HG03460 (cell line): ENCODE measurements at regions not wholly inside any gene's neighbourhood (a gene's known extent, or its start where the extent isn't known, plus 50 kb on each side); places are given as distances from the start of the nearest gene placed in this dataset.
A peak's percentile ranks its signal among the peaks of the same experiment; 100 is the strongest.
"Not testable (repeated sequence)": the region's sequence is repeated elsewhere in the genome, so short reads cannot be mapped to it uniquely, and the experiment has no call there.

Source experiments
- ATAC-seq: cut with Tn5 transposase; IDR thresholded peaks from one replicate; pipeline ENCODE4 v1.9.1; 2021; ENCODE audit not compliant: unreplicated experiment

DNA sequence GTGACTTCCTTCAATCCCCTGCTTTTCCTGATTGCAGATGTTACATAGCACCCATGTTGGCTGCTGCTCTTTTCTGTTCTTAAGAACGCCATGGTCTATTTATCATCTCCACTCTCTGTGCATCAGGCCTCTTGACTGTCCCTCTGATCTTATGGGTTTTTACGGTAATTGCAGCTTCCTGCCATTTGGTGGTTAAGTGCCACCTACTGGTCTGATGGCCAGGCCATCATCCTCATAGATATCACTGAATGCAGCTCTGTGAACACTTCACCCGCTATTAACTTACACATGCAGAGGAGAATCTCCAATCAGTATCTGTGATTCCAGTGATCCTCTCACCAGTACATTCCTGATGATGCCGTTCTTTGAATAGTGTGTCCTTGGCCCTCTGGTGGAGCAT lies 382.4 kb downstream of the TRAM1L1 start:
- ATAC-seq, result no peak

- no peak for ATAC-seq
Observed at GRCh38 chr4:116688536-116688935, 396.8 kb downstream of the TRAM1L1 start.

GRCh38 chr4:116668190-116668589 lies 417.2 kb downstream of the TRAM1L1 start:
- ATAC-seq, result no peak

GRCh38 chr4:116665716-116666115 lies 419.7 kb downstream of the TRAM1L1 start:
- no peak for ATAC-seq

DNA sequence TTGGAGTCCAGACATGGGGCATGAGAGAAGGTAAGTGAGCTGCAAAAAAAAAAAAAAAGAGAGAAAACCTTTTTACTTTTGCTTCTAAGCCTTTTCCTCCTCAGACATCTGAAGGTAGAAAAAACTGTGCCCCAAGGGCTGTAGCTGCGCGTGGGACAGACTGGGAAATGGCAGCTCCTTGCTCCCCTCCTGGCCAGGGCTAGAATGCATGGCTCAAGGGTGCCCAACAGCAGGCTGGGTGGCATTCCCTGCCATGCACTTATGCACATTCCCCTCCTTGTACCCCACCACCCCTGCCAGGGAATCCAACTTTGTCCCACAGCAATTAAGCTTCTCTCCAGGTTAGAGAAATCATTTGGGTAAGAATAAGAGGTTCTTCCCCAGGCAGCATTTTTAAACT lies 421.2 kb downstream of the TRAM1L1 start:
- no peak for ATAC-seq

DNA sequence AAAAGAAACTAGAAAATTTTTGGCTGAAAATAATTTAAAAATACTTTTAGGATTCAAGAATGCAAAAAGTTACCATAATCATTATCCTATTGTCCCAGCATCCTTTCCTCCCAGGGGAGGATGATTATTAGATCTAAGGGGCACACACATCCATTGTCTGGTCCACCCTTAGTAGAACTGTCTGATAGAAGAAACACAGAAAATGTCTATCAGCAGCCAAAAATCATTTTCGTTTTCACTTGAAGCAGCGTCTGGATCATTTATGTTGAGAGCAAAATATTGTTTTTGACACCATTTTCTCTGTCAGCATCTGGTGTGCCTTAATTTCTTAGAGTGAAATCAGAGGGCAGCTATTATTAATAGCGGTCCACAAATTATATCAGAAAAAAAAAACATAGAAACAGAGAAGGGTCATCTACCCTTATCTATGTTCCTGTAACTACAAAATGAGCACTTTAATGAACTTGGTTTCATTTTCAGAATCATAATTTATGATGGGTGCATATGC lies 446.3 kb downstream of the TRAM1L1 start:
- no peak for ATAC-seq

GRCh38 chr4:116638592-116638991 lies 446.8 kb downstream of the TRAM1L1 start:
- no peak for ATAC-seq

DNA sequence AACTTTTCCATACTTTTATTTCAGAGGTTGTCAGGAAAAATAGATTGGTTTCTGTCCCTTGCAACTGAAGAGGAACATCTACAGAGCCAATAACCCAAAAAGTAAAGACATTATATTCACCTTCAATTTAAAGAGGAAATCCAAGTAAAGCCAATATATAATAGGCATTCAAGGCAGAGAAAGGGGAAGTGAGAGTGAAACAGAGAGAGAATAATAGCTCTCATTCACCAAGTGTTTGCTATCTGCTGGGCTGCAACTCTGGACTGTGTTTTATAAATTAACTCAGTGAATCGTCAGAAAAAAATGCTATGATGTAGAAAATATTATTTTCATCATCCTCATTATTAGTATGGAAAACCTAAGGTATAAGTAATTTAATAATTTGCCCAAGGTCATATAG lies 448.5 kb downstream of the TRAM1L1 start:
- peak; percentile 95 for ATAC-seq

GRCh38 chr4:116632269-116632668 lies 453.1 kb downstream of the TRAM1L1 start:
- no peak for ATAC-seq

- ATAC-seq, result no peak
Observed at GRCh38 chr4:116628598-116628997, 456.8 kb downstream of the TRAM1L1 start.

DNA sequence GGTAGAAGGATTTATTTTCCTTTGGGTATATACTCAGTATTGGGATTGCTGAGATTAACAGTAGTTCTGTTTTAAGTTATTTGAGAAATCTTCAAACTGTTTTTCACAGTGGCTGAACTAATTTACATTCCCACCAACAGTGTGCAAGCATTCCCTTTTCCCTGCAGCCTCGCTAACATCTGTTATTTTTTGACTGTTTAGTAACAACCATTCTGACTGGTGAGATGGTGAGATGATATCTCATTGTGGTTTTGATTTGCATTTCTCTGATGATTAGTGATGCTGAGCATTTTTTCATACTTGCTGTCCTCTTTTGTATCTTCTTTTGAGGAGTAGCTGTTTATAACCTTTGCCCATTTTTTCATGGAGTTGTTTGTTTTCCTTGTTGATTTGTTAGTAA lies 457.8 kb downstream of the TRAM1L1 start:
- no peak for ATAC-seq

- not testable (repeated sequence) for ATAC-seq
Observed at GRCh38 chr4:116619508-116619907, 465.9 kb downstream of the TRAM1L1 start.

DNA sequence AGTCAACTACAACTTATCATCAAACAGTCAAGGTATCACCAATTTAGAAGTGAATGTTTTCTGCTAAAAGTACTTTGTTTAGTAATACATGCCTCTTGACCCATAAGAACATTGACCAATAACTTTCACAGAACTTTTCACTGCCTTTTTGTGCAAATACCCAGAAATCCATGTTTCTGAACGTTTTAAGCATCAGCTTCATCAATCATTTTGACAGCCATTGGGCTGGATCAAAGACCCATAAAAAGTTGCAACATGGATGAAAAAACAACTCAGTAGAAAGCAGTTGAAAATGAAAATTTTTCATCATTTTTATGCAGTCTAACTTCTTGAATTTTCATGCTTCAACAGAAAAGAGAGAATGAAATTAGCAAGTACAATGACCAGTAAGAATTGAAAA lies 466.7 kb downstream of the TRAM1L1 start:
- ATAC-seq, result no peak

DNA sequence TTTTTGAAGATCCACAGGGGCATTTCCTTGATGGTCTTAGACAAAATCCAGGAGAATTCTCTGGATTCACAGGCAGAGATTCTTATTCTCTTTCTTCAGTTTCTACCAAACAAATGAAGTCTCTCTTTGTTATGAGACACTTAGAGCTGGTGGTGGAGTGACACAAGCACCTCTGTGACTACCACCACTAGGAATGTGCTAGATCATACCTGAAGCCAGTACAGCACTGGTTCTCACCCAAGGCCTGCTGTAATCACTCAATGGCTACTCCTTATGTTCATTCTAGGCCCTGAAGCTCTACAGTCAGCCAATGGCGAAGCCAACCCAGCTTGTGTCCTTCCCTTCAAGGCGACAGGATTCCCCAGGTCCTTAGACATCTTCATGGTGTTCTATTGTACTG lies 482.3 kb downstream of the TRAM1L1 start:
- no peak for ATAC-seq

GRCh38 chr4:116599859-116600258 lies 485.5 kb downstream of the TRAM1L1 start:
- no peak for ATAC-seq

DNA sequence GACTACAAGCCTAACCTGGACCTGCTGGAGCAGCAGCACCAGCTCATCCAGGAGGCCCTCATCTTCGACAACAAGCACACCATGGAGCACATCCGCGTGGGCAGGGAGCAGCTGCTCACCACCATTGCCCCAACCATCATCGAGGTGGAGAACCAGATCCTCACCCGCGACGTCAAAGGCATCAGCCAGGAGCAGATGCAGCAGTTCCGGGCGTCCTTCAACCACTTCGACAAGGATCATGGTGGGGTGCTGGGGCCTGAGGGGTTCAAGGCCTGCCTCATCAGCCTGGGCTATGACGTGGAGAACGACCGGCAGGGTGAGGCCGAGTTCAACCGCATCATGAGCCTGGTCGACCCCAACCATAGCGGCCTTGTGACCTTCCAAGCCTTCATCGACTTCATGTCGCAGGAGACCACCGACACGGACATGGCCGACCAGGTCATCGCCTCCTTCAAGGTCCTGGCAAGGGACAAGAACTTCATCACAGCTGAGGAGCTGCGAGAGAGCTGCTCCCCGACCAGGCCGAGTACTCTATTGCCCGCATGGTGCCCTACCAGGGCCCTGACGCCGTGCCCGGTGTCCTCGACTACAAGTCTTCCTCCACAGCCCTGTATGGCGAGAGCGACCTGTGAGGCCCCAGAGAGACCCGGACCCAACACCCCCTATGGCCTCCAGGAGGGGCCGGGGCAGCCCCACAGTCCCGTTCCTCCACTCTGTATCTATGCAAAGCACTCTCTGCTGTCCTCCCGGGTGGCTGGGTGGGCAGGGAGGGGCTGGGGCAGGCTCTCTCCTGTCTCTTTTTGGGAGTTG lies 486.2 kb downstream of the TRAM1L1 start:
- ATAC-seq, result no peak

DNA sequence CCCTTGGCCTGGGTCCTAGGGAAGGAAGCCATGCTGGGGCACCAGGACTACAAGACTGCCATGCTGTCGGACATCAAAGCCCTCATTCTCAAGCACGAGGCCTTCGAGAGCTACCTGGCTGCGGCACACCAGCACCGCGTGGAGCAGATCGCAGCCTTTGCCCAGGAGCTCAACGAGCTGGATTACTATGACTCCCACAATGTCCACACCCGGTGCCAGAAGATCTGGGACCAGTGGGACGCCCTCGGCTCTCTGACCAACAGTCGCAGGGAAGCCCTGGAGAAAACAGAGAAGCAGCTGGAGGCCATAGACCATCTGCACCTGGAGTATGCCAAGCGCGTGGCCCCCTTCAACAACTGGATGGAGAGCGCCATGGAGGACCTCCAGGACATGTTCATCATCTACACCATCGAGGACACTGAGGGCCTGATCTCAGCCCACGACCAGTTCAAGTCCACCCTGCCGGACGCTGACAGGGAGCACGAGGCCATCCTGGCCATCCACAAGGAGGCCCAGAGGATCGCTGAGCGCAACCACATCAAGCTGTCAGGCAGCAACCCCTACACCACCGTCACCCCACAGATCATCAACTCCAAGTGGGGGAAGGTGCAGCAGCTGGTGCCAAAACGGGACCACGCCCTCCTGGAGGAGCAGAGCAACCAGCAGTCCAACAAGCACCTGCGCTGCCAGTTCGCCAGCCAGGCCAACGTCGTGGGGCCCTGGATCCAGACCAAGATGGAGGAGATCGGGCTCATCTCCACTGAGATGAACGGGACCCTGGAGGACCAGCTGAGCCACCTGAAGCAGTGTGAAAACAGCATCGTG lies 487.0 kb downstream of the TRAM1L1 start:
- ATAC-seq, result no peak

DNA sequence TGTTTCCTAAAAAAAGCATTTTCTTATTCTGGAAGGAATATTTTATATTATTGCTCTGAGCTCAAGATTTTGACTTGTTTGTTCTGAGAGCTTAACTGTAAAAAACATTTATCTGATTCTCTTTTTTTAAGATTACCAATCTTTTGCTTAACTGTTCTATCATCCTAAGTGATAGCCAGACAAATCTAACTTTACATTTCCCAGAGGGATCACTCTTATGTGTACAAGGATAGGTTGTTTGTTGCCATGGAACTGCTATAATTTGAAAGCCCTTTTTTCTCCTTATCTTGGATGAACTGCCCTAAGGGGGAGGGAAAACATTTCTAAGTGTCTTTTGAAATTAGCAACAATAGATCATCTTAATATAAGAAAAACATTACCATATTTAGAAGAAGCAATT lies 494.7 kb downstream of the TRAM1L1 start:
- ATAC-seq, result no peak

DNA sequence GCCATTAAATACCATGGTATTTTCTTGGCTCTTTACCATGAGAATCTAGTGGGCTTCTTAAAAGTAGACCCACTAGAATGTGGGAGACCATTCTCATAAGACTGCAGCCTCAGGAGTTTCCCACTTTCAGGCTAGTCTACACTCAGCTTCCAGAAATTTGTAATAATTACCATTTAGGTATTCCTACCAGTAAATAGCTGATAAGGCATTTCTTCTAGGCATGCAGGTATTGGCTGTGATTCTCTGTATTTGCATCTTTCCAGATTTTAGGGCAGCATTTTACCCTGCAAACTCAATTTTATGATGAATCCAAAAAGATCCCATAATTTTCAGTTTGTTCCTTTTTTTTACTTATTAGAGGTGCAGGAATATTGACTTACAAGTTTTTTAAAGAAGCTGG lies 496.6 kb downstream of the TRAM1L1 start:
- ATAC-seq, result no peak

- no peak for ATAC-seq
Observed at GRCh38 chr4:116585246-116585645, 500.1 kb downstream of the TRAM1L1 start.

- ATAC-seq, result no peak
Observed at GRCh38 chr4:116577321-116577720, 508.1 kb downstream of the TRAM1L1 start.

- ATAC-seq, result no peak
Observed at GRCh38 chr4:116573540-116573939, 511.8 kb downstream of the TRAM1L1 start.
